Caco-2 (cell line): ENCODE measurements at regions not wholly inside any gene's neighbourhood (a gene's known extent, or its start where the extent isn't known, plus 50 kb on each side); places are given as distances from the start of the nearest gene placed in this dataset.

Source experiments
- BruUV-seq: library from RNA; stranded (reverse); fragments of 400-500 nt; replicated peaks from 2 replicates; lab custom pipeline; 2021; lab: Mats Ljungman, UMichigan
- CTCF ChIA-PET: fragments of 300-600 bp; sonication (Branson Sonifier 250); formaldehyde crosslinking; loops from one replicate; lab custom pipeline; 2022; ENCODE audit warnings: antibody characterized with exemption; lab: Charles Lee
- POLR2A ChIA-PET: fragments of 300-600 bp; sonication (Branson Sonifier 250); formaldehyde crosslinking; loops from one replicate; lab custom pipeline; 2022; ENCODE audit warnings: antibody characterized with exemption; lab: Charles Lee
- DNase-seq, 2 experiments: peaks; one replicate each; pipeline versions ENCODE4 v3.0.0 to v3.0.0-alpha.2; 2020 to 2022
- H3K27me3 ChIP-seq: replicated peaks from 2 replicates; pipeline ENCODE4 v1.6.0; 2011; ENCODE audit warnings: low read length; ENCODE audit not compliant: control insufficient read depth, insufficient read depth
- H3K36me3 ChIP-seq: 2 replicates; pipeline ENCODE4 v1.5.1; 2011; ENCODE audit warnings: low read length; ENCODE audit not compliant: control insufficient read depth, insufficient read depth
- H3K4me1 ChIP-seq: fragments of 250-450 bp; sonication (Bioruptor Pico); 2 replicates; pipeline ENCODE4 v1.5.1; 2020; ENCODE audit warnings: mild to moderate bottlenecking
- H3K4me3 ChIP-seq: 2 replicates; pipeline ENCODE4 v1.5.1; 2011; ENCODE audit warnings: low read depth, mild to moderate bottlenecking, control low read depth, low read length
- H3K9me3 ChIP-seq: fragments of 250-450 bp; sonication (Bioruptor Pico); 2 replicates; pipeline ENCODE4 v1.5.1; 2020; ENCODE audit warnings: mild to moderate bottlenecking, moderate library complexity
- H3K27ac Mint-ChIP-seq: one replicate; pipeline ENCODE4 v1.8.0; 2022; ENCODE audit warnings: mixed read lengths; ENCODE audit not compliant: unreplicated experiment
- H3K27me3 Mint-ChIP-seq: one replicate; pipeline ENCODE4 v1.8.0; 2022; ENCODE audit warnings: mixed read lengths; ENCODE audit not compliant: insufficient read depth, unreplicated experiment
- H3K36me3 Mint-ChIP-seq: one replicate; pipeline ENCODE4 v1.8.0; 2022; ENCODE audit warnings: mild to moderate bottlenecking, mixed read lengths; ENCODE audit not compliant: insufficient read depth, unreplicated experiment
- H3K4me1 Mint-ChIP-seq: one replicate; pipeline ENCODE4 v1.8.0; 2022; ENCODE audit warnings: low read depth, mixed read lengths; ENCODE audit not compliant: unreplicated experiment
- H3K4me3 Mint-ChIP-seq: one replicate; pipeline ENCODE4 v1.8.0; 2022; ENCODE audit warnings: mild to moderate bottlenecking, moderate library complexity, mixed read lengths; ENCODE audit not compliant: unreplicated experiment
- H3K9me3 Mint-ChIP-seq: one replicate; pipeline ENCODE4 v1.8.0; 2022; ENCODE audit warnings: mixed read lengths; ENCODE audit not compliant: unreplicated experiment
- intact Hi-C: fragments of 100-400 bp; cut with micrococcal nuclease; formaldehyde crosslinking; loops from one replicate; pipeline ENCODE4 v1.10.0; 2022; ENCODE audit not compliant: unreplicated experiment
- TF ChIP-seq, protein P1 (sequence below), 2 experiments: fragments of 200-600 bp in 1 of 2; IDR thresholded peaks; 1 replicate in 1 of 2; 2 replicates in 1 of 2; pipeline versions ENCODE4 v1.5.1 to v1.8.0; 2011 to 2022; ENCODE audit warnings: antibody characterized with exemption in 1 of 2, control low read depth in 1 of 2, inconsistent platforms in 1 of 2, low read depth in 1 of 2, low read length in 1 of 2, mild to moderate bottlenecking in 1 of 2, moderate library complexity in 1 of 2; ENCODE audit not compliant: insufficient read depth in 1 of 2, severe bottlenecking in 1 of 2, unreplicated experiment in 1 of 2

- Mint-ChIP-seq H3K9me3 (peaks cover 10% of the 10 kb centered on the region), H3K4me3 (no peak overlapping the region), H3K27me3 (peaks cover 9% of the 10 kb centered on the region), H3K36me3 (no peaks in the 10 kb centered on the region), H3K27ac (no peak overlapping the region), H3K4me1 (peaks cover 7% of the 10 kb centered on the region)
- Histone ChIP-seq H3K36me3 (no peaks in the 10 kb centered on the region), H3K9me3 (no peaks in the 10 kb centered on the region), H3K4me1 (no peaks in the 10 kb centered on the region; the same call in 1 of the 2 replicates), H3K27me3 (no peaks in the 10 kb centered on the region; the same call in 1 of the 2 replicates), H3K4me3 (no peak overlapping the region)
- DNase-seq = no peak
- ChIA-PET CTCF (no interaction called here), POLR2A (no interaction called here)
- TF ChIP-seq, protein P1, sequence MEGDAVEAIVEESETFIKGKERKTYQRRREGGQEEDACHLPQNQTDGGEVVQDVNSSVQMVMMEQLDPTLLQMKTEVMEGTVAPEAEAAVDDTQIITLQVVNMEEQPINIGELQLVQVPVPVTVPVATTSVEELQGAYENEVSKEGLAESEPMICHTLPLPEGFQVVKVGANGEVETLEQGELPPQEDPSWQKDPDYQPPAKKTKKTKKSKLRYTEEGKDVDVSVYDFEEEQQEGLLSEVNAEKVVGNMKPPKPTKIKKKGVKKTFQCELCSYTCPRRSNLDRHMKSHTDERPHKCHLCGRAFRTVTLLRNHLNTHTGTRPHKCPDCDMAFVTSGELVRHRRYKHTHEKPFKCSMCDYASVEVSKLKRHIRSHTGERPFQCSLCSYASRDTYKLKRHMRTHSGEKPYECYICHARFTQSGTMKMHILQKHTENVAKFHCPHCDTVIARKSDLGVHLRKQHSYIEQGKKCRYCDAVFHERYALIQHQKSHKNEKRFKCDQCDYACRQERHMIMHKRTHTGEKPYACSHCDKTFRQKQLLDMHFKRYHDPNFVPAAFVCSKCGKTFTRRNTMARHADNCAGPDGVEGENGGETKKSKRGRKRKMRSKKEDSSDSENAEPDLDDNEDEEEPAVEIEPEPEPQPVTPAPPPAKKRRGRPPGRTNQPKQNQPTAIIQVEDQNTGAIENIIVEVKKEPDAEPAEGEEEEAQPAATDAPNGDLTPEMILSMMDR (IDR thresholded peaks at IDR 0.05; ENCODE audit: insufficient read depth in 1 of 2, low read depth in 1 of 2, low read length in 1 of 2, severe bottlenecking in 1 of 2, unreplicated experiment in 1 of 2) = no peak
- no TSS peak for BruUV-seq
- intact Hi-C loops = no loop called here
These were observed 125.2 kb upstream of the SMIM23 start for GRCh38 chr5:171660434-171660833.

DNA sequence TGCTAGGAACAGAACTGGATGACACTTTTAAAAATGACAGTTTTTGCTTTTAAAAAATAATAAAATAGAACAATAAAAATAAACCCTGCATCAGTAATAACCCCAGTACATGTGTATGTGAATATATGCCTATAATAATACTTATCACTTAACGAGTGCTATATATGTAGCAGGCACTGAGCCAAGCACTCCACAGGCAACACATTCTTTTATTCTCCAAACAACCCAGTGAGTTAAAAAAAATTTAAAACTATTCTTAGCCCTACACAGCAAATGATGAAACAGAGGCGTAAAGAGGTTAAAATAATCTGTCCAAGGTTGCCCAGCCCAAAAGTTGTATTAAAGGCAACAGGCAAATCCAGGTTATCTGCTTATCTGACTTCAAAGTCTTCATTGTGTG lies 124.5 kb upstream of the SMIM23 start:
- POLR2A ChIA-PET = no interaction called here
- no peak overlapping the region for H3K4me3 ChIP-seq
- Mint-ChIP-seq H3K4me3 (no peak overlapping the region), H3K9me3 (peaks cover 10% of the 10 kb centered on the region), H3K27me3 (peaks cover 9% of the 10 kb centered on the region), H3K4me1 (peaks cover 7% of the 10 kb centered on the region), H3K27ac (no peak overlapping the region), H3K36me3 (no peaks in the 10 kb centered on the region)
- H3K27me3 ChIP-seq = no peaks in the 10 kb centered on the region; the same call in none of the 2 replicates
- TF ChIP-seq, protein P1 (IDR thresholded peaks at IDR 0.05; ENCODE audit: insufficient read depth in 1 of 2, low read depth in 1 of 2, low read length in 1 of 2, severe bottlenecking in 1 of 2, unreplicated experiment in 1 of 2) = no peak
- CTCF ChIA-PET = no interaction called here
- intact Hi-C loops = no loop called here
- H3K9me3 ChIP-seq = no peaks in the 10 kb centered on the region
- DNase-seq = no peak
- no peaks in the 10 kb centered on the region for H3K36me3 ChIP-seq
- no TSS peak for BruUV-seq
- no peaks in the 10 kb centered on the region; the same call in 1 of the 2 replicates for H3K4me1 ChIP-seq

DNA sequence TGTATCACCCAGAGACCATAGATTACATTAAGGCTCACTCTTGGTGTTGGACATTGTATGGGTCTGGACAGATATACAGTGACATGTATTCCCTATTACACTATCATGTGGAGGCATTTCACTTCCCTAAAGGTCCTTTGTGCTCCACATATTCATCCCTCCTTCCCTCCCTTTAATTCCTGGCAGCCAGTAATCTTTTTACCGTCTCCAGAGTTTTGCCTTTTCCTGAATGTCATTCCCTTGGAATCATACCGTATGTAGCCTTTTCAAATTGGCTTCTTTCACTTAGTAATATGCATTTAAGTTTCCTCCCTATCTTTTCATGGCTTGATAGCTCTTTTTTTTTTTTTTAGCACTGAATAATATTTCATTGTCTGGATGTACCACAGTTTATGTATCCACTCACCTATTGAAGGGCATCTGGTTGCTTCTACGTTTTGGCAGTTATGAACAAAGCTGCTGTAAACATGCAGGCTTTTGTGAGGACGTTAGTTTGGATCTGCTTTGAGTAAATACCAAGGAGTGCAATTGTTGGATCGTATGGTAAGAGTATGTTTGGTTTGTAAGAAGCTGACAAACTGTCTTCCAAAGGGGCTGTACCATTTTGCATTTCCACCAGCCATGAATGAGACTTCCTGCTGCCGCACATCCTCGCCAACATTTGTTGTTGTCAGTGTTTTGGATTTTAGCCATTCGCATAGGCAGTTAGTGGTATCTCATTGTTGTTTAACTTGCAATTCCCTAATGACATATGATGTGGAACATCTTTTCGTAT lies 122.1 kb upstream of the SMIM23 start:
- H3K9me3 ChIP-seq = no peaks in the 10 kb centered on the region
- H3K4me3 Mint-ChIP-seq = no peak overlapping the region

More for the DNA sequence above, 122.1 kb upstream of the SMIM23 start:
- no peak overlapping the region for H3K4me3 ChIP-seq
- Mint-ChIP-seq H3K27ac (no peak overlapping the region), H3K27me3 (peaks cover 9% of the 10 kb centered on the region), H3K9me3 (peaks cover 10% of the 10 kb centered on the region), H3K4me1 (peaks cover 7% of the 10 kb centered on the region), H3K36me3 (no peaks in the 10 kb centered on the region)
- H3K4me1 ChIP-seq = no peaks in the 10 kb centered on the region; the same call in 1 of the 2 replicates
- CTCF ChIA-PET = no interaction called here
- no TSS peak for BruUV-seq
- intact Hi-C loops = no loop called here
- no peaks in the 10 kb centered on the region; the same call in none of the 2 replicates for H3K27me3 ChIP-seq
- no peaks in the 10 kb centered on the region for H3K36me3 ChIP-seq
- TF ChIP-seq, protein P1 (IDR thresholded peaks at IDR 0.05; ENCODE audit: insufficient read depth in 1 of 2, low read depth in 1 of 2, low read length in 1 of 2, severe bottlenecking in 1 of 2, unreplicated experiment in 1 of 2) = no peak
- POLR2A ChIA-PET = no interaction called here
- no peak for DNase-seq
